Neural progenitor cell (in vitro differentiated cells): ENCODE measurements at regions not wholly inside any gene's neighbourhood (a gene's known extent, or its start where the extent isn't known, plus 50 kb on each side); places are given as distances from the start of the nearest gene placed in this dataset.

Source experiments
- DNase-seq: peaks from one replicate; pipeline ENCODE4 v3.0.0-alpha.2; 2016; ENCODE audit warnings: low spot score
- H2AFZ ChIP-seq: fragments of 200-600 bp; sonication (generic); replicated peaks from 2 replicates; pipeline ENCODE4 v1.6.1; 2016; ENCODE audit warnings: antibody characterized with exemption
- H3F3A ChIP-seq: fragments of 200-600 bp; sonication (generic); 2 replicates; pipeline ENCODE4 v1.6.1; 2016; ENCODE audit warnings: antibody characterized with exemption, low read depth
- H3K27ac ChIP-seq: fragments of 200-600 bp; sonication (generic); 2 replicates; pipeline ENCODE4 v1.5.1; 2016; ENCODE audit warnings: mild to moderate bottlenecking
- H3K27me3 ChIP-seq: fragments of 200-600 bp; sonication (generic); 2 replicates; pipeline ENCODE4 v1.6.1; 2016; ENCODE audit warnings: mild to moderate bottlenecking, moderate library complexity
- H3K36me3 ChIP-seq: fragments of 200-600 bp; sonication (generic); 2 replicates; pipeline ENCODE4 v1.5.1; 2016
- H3K4me1 ChIP-seq: fragments of 200-600 bp; sonication (generic); 2 replicates; pipeline ENCODE4 v1.6.1; 2016; ENCODE audit warnings: mixed run types
- H3K4me2 ChIP-seq: fragments of 200-600 bp; sonication (generic); 2 replicates; pipeline ENCODE4 v1.6.1; 2016
- H3K4me3 ChIP-seq: fragments of 200-600 bp; sonication (generic); 2 replicates; pipeline ENCODE4 v1.5.1; 2016
- H3K79me2 ChIP-seq: fragments of 200-600 bp; sonication (generic); 2 replicates; pipeline ENCODE4 v1.6.1; 2016; ENCODE audit warnings: low read depth
- H3K9ac ChIP-seq: fragments of 200-600 bp; sonication (generic); 2 replicates; pipeline ENCODE4 v1.6.1; 2016
- H3K9me3 ChIP-seq: fragments of 200-600 bp; sonication (generic); 2 replicates; pipeline ENCODE4 v1.5.1; 2016; ENCODE audit warnings: low read depth
- H4K20me1 ChIP-seq: fragments of 200-600 bp; sonication (generic); 2 replicates; pipeline ENCODE4 v1.6.1; 2016; ENCODE audit warnings: low read depth
- H3K27ac Mint-ChIP-seq: 3 replicates; pipeline ENCODE4 v1.8.0; 2021; ENCODE audit warnings: mixed read lengths
- H3K27me3 Mint-ChIP-seq: 2 replicates; pipeline ENCODE4 v1.8.0; 2022; ENCODE audit warnings: low read depth, mild to moderate bottlenecking, inconsistent platforms, moderate library complexity, mixed read lengths; ENCODE audit not compliant: insufficient read depth
- H3K36me3 Mint-ChIP-seq: 3 replicates; pipeline ENCODE4 v1.8.0; 2021; ENCODE audit warnings: mixed read lengths
- H3K4me1 Mint-ChIP-seq: 3 replicates; pipeline ENCODE4 v1.8.0; 2021; ENCODE audit warnings: mixed read lengths
- H3K4me3 Mint-ChIP-seq: 3 replicates; pipeline ENCODE4 v1.8.0; 2021; ENCODE audit warnings: mild to moderate bottlenecking, moderate library complexity, mixed read lengths
- H3K9me3 Mint-ChIP-seq: 3 replicates; pipeline ENCODE4 v1.8.0; 2020; ENCODE audit warnings: mixed read lengths
- EZH2 ChIP-seq: fragments of 200-600 bp; sonication (generic); IDR thresholded peaks from 2 replicates; pipeline ENCODE4 v1.6.1; 2017; ENCODE audit warnings: antibody characterized with exemption, mild to moderate bottlenecking, moderate library complexity
- EZH2phosphoT487 ChIP-seq: fragments of 200-600 bp; sonication (generic); IDR thresholded peaks from 2 replicates; pipeline ENCODE4 v1.6.1; 2017; ENCODE audit warnings: antibody characterized with exemption
- TF ChIP-seq, protein P1 (sequence below): fragments of 200-600 bp; sonication (generic); IDR thresholded peaks from 2 replicates; pipeline ENCODE4 v1.5.1; 2017; ENCODE audit warnings: antibody characterized with exemption, mild to moderate bottlenecking

DNA sequence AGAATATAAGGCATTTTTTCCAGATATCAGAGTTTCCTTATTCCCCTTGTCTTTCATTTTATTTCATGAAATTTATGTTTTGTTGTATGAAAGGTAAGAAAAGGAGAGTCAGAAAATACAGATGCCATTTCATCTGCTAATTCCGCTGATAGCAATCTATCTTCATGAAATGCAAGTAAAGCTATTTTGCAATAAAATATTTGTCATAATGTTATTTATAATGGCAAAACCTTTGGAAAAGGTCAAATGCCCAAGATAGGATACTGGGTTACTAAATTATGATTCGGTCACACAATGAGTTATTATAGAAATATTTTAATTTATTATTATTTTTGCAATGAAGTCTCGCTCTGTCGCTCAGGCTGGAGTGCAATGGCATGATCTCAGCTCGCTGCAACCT, 124.2 kb downstream of the SPP2 start:
- H3K4me1 ChIP-seq: peaks cover 15% of the 10 kb centered on the region
- Mint-ChIP-seq H3K27ac (no peak overlapping the region), H3K36me3 (no peaks in the 10 kb centered on the region), H3K9me3 (peaks cover 4% of the 10 kb centered on the region), H3K4me3 (no peak overlapping the region), H3K4me1 (peaks cover 24% of the 10 kb centered on the region), H3K27me3 (peaks cover 6% of the 10 kb centered on the region)
- DNase-seq: no peak
- H3K4me2 ChIP-seq: no peak overlapping the region
- H3K36me3 ChIP-seq: no peaks in the 10 kb centered on the region
- no peak overlapping the region for H3K4me3 ChIP-seq
- no peaks in the 10 kb centered on the region for H3K79me2 ChIP-seq
- no peaks in the 10 kb centered on the region for H3F3A ChIP-seq
- TF ChIP-seq, protein P1, sequence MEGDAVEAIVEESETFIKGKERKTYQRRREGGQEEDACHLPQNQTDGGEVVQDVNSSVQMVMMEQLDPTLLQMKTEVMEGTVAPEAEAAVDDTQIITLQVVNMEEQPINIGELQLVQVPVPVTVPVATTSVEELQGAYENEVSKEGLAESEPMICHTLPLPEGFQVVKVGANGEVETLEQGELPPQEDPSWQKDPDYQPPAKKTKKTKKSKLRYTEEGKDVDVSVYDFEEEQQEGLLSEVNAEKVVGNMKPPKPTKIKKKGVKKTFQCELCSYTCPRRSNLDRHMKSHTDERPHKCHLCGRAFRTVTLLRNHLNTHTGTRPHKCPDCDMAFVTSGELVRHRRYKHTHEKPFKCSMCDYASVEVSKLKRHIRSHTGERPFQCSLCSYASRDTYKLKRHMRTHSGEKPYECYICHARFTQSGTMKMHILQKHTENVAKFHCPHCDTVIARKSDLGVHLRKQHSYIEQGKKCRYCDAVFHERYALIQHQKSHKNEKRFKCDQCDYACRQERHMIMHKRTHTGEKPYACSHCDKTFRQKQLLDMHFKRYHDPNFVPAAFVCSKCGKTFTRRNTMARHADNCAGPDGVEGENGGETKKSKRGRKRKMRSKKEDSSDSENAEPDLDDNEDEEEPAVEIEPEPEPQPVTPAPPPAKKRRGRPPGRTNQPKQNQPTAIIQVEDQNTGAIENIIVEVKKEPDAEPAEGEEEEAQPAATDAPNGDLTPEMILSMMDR: no peak
- no peaks in the 10 kb centered on the region for H3K27me3 ChIP-seq
- no peak overlapping the region for H3K27ac ChIP-seq
- H3K9me3 ChIP-seq: no peaks in the 10 kb centered on the region
- H2AFZ ChIP-seq: no peak overlapping the region
- H4K20me1 ChIP-seq: no peaks in the 10 kb centered on the region
- no peak overlapping the region for H3K9ac ChIP-seq

DNA sequence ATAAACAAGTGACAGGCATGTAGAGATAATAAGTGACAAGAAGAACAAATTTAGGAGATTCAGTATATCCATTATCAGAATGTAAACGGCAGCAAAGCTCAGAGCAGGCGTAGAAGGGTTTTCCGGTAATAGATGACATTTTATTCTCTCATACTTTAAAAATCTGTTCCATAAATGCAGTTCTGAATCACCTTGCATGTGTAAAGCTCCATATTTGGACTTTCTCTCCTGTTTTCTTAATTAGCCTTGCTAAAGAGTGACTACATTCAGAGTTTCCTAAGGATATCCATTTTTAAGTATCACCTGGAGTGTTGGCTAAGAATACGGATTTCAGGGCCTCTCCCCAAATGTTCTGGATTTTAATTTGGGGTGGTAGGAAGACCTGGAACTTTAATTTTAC, 122.0 kb downstream of the SPP2 start:
- Histone ChIP-seq H3K4me3 (no peak overlapping the region), H3K9me3 (no peaks in the 10 kb centered on the region), H2AFZ (no peak overlapping the region), H3K27ac (no peak overlapping the region), H3K9ac (no peak overlapping the region), H3K36me3 (no peaks in the 10 kb centered on the region), H3K27me3 (no peaks in the 10 kb centered on the region), H3F3A (peaks cover 16% of the 10 kb centered on the region), H3K4me1 (peaks cover 27% of the 10 kb centered on the region), H3K79me2 (no peaks in the 10 kb centered on the region), H4K20me1 (no peaks in the 10 kb centered on the region), H3K4me2 (no peak overlapping the region)
- Mint-ChIP-seq H3K27ac (no peak overlapping the region), H3K36me3 (no peaks in the 10 kb centered on the region), H3K4me1 (peaks cover 27% of the 10 kb centered on the region), H3K4me3 (no peak overlapping the region), H3K9me3 (peaks cover 4% of the 10 kb centered on the region), H3K27me3 (peaks cover 6% of the 10 kb centered on the region)
- TF ChIP-seq EZH2: no peak
- TF ChIP-seq EZH2phosphoT487: no peak
- TF ChIP-seq, protein P1: no peak
- DNase-seq: no peak

DNA sequence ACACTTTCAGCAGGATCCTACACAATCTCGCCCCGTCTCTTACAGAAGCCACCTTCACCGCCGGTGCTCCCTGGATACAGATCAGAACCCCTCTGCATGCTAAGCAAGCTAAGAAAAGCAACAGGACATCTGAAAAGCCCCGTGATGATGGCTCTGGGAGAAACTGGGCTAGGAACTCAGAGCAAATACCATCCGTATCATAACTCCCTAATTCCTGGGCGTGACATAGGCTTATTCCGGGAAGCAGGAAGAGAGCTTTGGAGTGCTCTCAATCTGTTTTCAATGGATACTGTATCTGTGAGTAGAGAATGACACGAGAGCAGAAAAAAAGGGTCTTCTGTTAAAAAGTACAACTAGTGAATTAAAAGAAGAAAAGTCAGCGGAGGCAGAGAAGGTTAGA, 121.6 kb downstream of the SPP2 start:
- H3K4me2 ChIP-seq: no peak overlapping the region
- H3K27me3 Mint-ChIP-seq: peaks cover 6% of the 10 kb centered on the region
- H3K4me3 ChIP-seq: no peak overlapping the region
- H3K27ac ChIP-seq: no peak overlapping the region
- H3K9me3 Mint-ChIP-seq: peaks cover 4% of the 10 kb centered on the region
- H3F3A ChIP-seq: peaks cover 16% of the 10 kb centered on the region
- H3K27me3 ChIP-seq: no peaks in the 10 kb centered on the region
- H2AFZ ChIP-seq: peak overlapping the region; percentile 9
- no peak overlapping the region for H3K9ac ChIP-seq
- H4K20me1 ChIP-seq: no peaks in the 10 kb centered on the region
- no peak overlapping the region for H3K4me3 Mint-ChIP-seq
- H3K79me2 ChIP-seq: no peaks in the 10 kb centered on the region
- no peak overlapping the region for H3K27ac Mint-ChIP-seq
- no peaks in the 10 kb centered on the region for H3K36me3 ChIP-seq
- H3K4me1 Mint-ChIP-seq: peaks cover 25% of the 10 kb centered on the region
- H3K36me3 Mint-ChIP-seq: no peaks in the 10 kb centered on the region
- DNase-seq: no peak
- TF ChIP-seq, protein P1: no peak
- TF ChIP-seq EZH2 (no peak), EZH2phosphoT487 (no peak)
- H3K9me3 ChIP-seq: no peaks in the 10 kb centered on the region
- H3K4me1 ChIP-seq: peaks cover 24% of the 10 kb centered on the region

DNA sequence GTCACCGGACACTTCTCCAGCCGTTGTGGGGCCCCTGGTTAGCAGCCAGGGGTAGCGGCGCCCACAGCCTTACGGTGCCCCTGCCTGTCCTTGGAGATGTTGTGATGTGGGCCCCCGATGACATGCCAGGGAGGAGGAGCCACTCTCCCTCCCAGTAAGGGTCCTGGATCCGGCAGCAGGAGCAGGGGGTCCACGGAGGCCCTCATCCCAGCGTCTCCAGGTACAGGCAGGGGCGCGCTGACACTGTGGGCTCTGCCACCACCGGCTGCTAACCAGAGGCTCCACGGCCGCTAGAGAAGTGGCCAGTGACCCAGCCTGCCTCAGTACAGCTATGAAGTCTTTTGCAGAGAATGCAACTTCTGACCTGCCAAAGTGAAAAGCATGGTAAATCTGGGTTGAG, 121.2 kb downstream of the SPP2 start:
- no peak overlapping the region for H3K4me3 Mint-ChIP-seq
- Histone ChIP-seq H3K4me1 (peaks cover 24% of the 10 kb centered on the region), H3K36me3 (no peaks in the 10 kb centered on the region), H3K27ac (no peak overlapping the region), H2AFZ (peak overlapping the region; percentile 9), H3F3A (peaks cover 16% of the 10 kb centered on the region), H3K4me3 (no peak overlapping the region), H3K9ac (no peak overlapping the region), H3K79me2 (no peaks in the 10 kb centered on the region), H3K27me3 (no peaks in the 10 kb centered on the region), H3K4me2 (no peak overlapping the region), H4K20me1 (no peaks in the 10 kb centered on the region), H3K9me3 (no peaks in the 10 kb centered on the region)
- DNase-seq: no peak
- no peaks in the 10 kb centered on the region for H3K36me3 Mint-ChIP-seq
- H3K4me1 Mint-ChIP-seq: peaks cover 27% of the 10 kb centered on the region
- TF ChIP-seq EZH2phosphoT487 (no peak), EZH2 (no peak)
- TF ChIP-seq, protein P1: no peak
- no peak overlapping the region for H3K27ac Mint-ChIP-seq
- peaks cover 4% of the 10 kb centered on the region for H3K9me3 Mint-ChIP-seq
- H3K27me3 Mint-ChIP-seq: peaks cover 6% of the 10 kb centered on the region
